ENCODE measurements at regions not wholly inside any gene's neighbourhood (a gene's known extent, or its start where the extent isn't known, plus 50 kb on each side); places are given as distances from the start of the nearest gene placed in this dataset.
"Not testable (repeated sequence)": the region's sequence is repeated elsewhere in the genome, so short reads cannot be mapped to it uniquely, and the experiment has no call there.

DNA sequence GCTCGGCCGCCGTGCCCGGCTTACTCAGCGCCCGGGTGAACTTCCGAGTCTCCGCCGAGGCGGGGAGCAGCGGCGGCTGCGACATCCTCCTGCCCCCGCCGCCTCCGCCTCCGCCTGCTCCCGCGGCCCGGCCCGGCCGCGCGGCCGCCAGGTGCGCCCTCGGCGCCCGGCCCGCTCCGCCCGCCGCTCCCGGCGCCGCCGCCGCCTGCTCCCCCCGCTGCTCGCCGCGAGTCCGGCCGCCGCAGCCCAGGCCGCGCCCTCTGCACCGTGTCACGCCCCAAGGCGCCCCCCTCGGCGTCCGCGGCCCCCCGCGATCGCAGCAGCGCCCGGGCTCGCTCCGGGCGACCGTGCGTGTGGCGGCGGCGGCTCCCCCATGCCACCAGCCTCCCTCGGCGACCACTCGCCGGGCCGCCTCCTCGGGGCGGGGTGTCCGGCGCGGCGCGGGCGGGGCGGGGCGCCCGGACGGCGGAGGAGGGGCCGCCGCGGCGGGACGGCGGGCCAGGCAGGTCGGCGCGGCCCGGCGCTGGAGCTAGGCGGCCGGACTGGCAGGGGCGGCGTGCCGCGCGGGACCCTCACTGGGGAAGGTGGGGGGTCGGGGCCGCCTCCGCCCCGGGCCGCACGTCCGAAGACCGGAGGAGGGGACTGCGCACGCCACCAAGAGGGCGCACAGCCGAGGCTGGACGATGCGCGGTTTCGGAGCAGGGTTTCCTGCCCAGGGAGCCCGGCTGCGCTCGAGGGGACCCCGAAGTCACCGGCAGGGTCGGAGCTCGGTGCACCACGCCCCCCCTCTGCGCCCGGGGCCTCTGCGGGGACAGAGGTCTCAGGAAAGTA lies 108.6 kb upstream of the DOCK9 start:
- no peaks in the 10 kb centered on the region for H3K4me1 ChIP-seq (ENCODE audit: control insufficient read depth, insufficient read depth, low read length)
- H3K4me3 ChIP-seq (ENCODE audit: low read length), result peak overlapping the region; percentile 99
- peak overlapping the region; percentile 79 for H3K9ac ChIP-seq (ENCODE audit: low read length)
- no peaks in the 10 kb centered on the region for H3K36me3 ChIP-seq (ENCODE audit: control insufficient read depth, insufficient read depth, low read length)
- H3K27me3 ChIP-seq (ENCODE audit: control insufficient read depth, insufficient read depth, low read length), result no peaks in the 10 kb centered on the region
- no peaks in the 10 kb centered on the region for H3K9me3 ChIP-seq (ENCODE audit: control insufficient read depth, low read length)

DNA sequence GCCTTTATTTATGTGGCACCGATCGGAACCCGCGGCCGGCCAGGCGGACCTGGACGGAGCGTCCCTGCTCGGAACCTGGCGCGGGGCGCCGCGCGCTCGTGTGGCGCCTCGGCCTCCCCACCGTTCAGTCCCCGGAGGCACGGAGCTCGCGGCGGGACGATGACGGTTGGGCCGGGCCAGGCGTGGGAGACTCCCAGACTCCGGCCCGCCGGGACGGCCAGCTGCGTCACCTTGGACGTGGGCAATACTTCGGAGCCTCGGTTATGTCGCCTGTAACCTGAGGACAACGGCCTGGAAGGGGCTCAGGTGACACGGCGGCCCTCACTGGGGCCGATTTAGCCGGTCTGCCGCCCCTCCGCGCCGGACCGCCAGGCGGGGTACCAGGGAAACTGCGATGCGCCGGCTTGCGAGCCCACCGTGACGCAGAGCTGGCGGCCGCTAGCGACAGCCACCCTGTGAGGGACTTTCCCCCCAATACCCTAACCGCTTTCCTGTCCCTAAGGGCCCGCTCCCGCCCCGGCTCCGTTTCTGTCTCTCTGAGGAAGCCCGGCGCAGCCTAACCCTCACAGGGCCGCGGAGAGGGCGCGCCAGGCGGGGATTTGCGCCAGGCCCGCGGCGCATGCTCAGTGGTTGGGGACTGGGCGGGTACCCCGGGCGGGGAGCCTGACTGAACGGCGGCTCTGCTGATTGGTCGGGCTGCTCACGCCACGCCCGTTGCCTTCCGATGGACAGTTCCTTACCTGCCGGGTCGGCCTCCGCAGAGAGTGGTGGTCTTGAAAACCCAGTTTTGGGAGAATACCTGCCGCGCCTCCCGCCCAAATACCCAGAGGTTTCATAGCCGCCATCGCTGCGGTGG lies 109.5 kb upstream of the DOCK9 start:
- H3K4me3 ChIP-seq (ENCODE audit: low read length), result peak overlapping the region; percentile 99
- no peaks in the 10 kb centered on the region for H3K36me3 ChIP-seq (ENCODE audit: control insufficient read depth, insufficient read depth, low read length)
- peak overlapping the region; percentile 79 for H3K9ac ChIP-seq (ENCODE audit: low read length)
- H3K9me3 ChIP-seq (ENCODE audit: control insufficient read depth, low read length), result no peaks in the 10 kb centered on the region
- H3K27me3 ChIP-seq (ENCODE audit: control insufficient read depth, insufficient read depth, low read length), result no peaks in the 10 kb centered on the region
- no peaks in the 10 kb centered on the region for H3K4me1 ChIP-seq (ENCODE audit: control insufficient read depth, insufficient read depth, low read length)

DNA sequence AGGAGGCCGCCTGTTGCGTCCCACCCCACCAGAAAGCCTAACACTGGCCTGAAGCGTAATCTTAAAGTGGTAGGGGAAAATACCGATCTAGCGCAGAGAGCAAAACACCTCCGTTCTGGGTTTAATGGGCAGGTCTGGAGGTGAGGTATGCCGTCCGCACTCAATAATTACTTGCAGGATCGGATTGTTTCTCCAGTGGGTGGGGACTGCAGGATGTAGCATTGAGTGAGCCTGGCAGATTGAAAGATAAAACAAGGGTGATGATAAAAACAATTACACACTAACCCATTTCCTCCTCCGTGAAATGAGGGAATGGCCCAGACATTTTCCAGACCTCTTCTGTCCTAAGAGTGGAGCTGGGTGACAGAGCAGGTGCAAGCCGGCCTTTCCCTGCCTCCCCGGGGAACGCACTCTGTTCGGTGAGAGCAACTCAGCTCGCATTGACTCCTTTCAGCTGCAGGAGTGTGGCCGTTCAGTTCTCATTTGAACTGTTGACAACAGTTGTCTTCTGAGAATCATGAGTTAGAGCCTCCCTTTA lies 110.2 kb upstream of the DOCK9 start:
- peak overlapping the region; percentile 79 for H3K9ac ChIP-seq (ENCODE audit: low read length)
- no peaks in the 10 kb centered on the region for H3K9me3 ChIP-seq (ENCODE audit: control insufficient read depth, low read length)
- H3K27me3 ChIP-seq (ENCODE audit: control insufficient read depth, insufficient read depth, low read length), result no peaks in the 10 kb centered on the region

DNA sequence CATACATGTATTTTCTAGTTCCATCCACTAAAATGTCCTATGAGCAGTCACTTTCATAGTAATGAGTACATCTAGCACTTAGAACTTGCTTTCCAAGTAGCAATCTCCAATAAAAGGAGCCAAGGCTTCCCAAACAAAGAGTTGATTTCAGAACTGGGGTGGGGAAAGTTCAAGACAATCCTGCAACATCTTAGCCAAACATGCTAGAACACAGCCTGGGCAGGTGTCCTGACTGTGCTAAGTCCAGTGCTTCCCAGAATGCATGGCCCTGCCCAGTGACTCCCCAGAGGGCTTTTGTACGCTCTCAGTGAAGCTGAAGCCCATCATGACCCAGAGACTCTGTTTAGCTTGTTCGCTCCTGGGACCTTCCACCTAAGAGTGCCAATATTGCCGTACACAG lies 106.7 kb upstream of the UBAC2 start:
- Histone ChIP-seq H3K9me3 (ENCODE audit: control insufficient read depth, low read length) (no peaks in the 10 kb centered on the region), H3K9ac (ENCODE audit: low read length) (no peak overlapping the region), H3K4me1 (ENCODE audit: control insufficient read depth, insufficient read depth, low read length) (no peaks in the 10 kb centered on the region), H3K4me3 (ENCODE audit: low read length) (no peak overlapping the region), H3K36me3 (ENCODE audit: control insufficient read depth, insufficient read depth, low read length) (no peaks in the 10 kb centered on the region), H3K27me3 (ENCODE audit: control insufficient read depth, insufficient read depth, low read length) (no peaks in the 10 kb centered on the region)

More for the DNA sequence above, 110.2 kb upstream of the DOCK9 start:
- peak overlapping the region; percentile 99 for H3K4me3 ChIP-seq (ENCODE audit: low read length)
- H3K4me1 ChIP-seq (ENCODE audit: control insufficient read depth, insufficient read depth, low read length), result no peaks in the 10 kb centered on the region
- H3K36me3 ChIP-seq (ENCODE audit: control insufficient read depth, insufficient read depth, low read length), result no peaks in the 10 kb centered on the region

DNA sequence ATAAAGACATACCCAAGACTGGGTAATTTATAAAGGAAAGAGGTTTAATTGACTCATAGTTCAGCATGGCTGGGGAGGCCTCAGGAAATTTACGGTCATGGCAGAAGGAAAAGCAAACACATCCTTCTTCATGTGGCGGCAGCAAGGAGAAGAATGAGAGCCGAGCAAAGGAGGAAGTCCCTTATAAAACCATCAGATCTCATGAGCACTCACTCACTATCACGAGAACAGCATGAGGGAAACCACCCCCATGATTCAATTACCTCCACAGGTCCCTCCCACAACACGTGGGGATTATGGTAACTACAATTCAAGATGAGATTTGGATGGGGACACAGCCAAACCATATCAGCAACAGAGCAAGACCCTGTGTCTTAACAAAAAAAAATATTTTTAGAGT lies 98.8 kb upstream of the UBAC2 start:
- not testable (repeated sequence) for H3K27me3 ChIP-seq (ENCODE audit: control insufficient read depth, insufficient read depth, low read length)

DNA sequence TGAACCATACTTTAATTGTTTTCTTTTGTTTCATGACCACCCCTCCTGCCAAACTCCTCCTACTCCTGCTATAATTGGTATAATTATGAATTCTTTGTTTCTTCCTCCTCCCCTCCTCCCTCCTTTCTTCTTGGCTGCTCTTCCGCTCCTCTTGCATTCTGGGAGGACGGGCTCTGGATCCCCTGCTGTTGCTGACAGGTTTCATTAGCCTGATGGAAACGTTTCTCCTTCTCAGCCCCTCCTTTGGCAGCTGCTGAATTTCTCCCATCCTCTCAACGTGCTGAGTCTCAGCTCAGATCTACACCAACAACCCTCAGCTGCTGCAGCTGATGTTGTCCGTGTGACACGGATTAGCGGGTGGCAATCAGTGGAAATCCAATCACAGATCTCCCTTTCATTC lies 97.1 kb upstream of the UBAC2 start:
- Histone ChIP-seq H3K4me1 (ENCODE audit: control insufficient read depth, insufficient read depth, low read length) (no peaks in the 10 kb centered on the region), H3K27me3 (ENCODE audit: control insufficient read depth, insufficient read depth, low read length) (no peaks in the 10 kb centered on the region), H3K9ac (ENCODE audit: low read length) (no peak overlapping the region), H3K4me3 (ENCODE audit: low read length) (no peak overlapping the region), H3K9me3 (ENCODE audit: control insufficient read depth, low read length) (no peaks in the 10 kb centered on the region), H3K36me3 (ENCODE audit: control insufficient read depth, insufficient read depth, low read length) (no peaks in the 10 kb centered on the region)

More for the DNA sequence above, 98.8 kb upstream of the UBAC2 start:
- H3K9me3 ChIP-seq (ENCODE audit: control insufficient read depth, low read length); H3K9ac ChIP-seq (ENCODE audit: low read length); H3K4me3 ChIP-seq (ENCODE audit: low read length); H3K36me3 ChIP-seq (ENCODE audit: control insufficient read depth, insufficient read depth, low read length); H3K4me1 ChIP-seq (ENCODE audit: control insufficient read depth, insufficient read depth, low read length): not testable (repeated sequence)

DNA sequence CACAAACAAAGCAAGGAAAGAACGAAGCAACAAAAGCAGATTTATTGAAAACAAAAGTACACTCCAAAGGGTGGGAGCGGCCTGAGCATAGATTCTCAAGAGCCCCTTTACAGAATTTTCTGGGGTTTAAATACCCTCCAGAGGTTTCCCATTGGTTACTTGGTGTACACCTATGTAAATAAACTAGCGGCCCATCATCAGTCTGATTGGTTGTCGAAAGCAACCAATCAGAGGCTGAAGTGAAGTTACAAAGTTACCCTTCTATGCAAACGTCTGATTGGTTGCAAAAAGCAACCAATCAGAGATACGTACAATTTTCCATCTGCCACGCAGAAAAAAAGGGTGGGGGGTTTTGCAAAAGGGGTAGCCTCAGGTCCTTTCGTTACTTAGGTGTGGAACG lies 96.3 kb upstream of the UBAC2 start:
- Histone ChIP-seq H3K4me3 (ENCODE audit: low read length) (no peak overlapping the region), H3K9me3 (ENCODE audit: control insufficient read depth, low read length) (no peaks in the 10 kb centered on the region), H3K27me3 (ENCODE audit: control insufficient read depth, insufficient read depth, low read length) (no peaks in the 10 kb centered on the region), H3K9ac (ENCODE audit: low read length) (no peak overlapping the region), H3K4me1 (ENCODE audit: control insufficient read depth, insufficient read depth, low read length) (no peaks in the 10 kb centered on the region), H3K36me3 (ENCODE audit: control insufficient read depth, insufficient read depth, low read length) (no peaks in the 10 kb centered on the region)

DNA sequence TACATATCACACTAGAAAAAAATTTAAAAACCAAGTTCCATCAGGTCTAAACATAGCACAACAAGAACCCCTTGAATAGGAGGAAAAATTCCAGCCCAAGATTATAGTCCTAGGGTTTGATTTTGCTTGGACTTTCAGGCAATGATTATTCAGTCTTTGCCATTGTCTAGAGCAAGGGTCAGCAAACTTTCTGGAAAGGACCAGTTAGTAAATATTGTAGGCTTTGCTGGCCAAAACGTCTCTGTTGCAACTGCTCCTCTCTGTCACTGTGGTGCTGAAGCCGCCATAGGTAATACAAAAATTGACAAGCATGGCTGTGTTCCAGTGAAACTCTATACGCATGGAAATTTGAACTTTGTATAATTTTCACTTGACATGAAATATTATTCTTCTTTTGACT lies 95.5 kb upstream of the UBAC2 start:
- no peaks in the 10 kb centered on the region for H3K27me3 ChIP-seq (ENCODE audit: control insufficient read depth, insufficient read depth, low read length)
- H3K9me3 ChIP-seq (ENCODE audit: control insufficient read depth, low read length), result no peaks in the 10 kb centered on the region
- H3K9ac ChIP-seq (ENCODE audit: low read length), result no peak overlapping the region
- H3K4me1 ChIP-seq (ENCODE audit: control insufficient read depth, insufficient read depth, low read length), result no peaks in the 10 kb centered on the region
- H3K36me3 ChIP-seq (ENCODE audit: control insufficient read depth, insufficient read depth, low read length), result no peaks in the 10 kb centered on the region
- no peak overlapping the region for H3K4me3 ChIP-seq (ENCODE audit: low read length)

DNA sequence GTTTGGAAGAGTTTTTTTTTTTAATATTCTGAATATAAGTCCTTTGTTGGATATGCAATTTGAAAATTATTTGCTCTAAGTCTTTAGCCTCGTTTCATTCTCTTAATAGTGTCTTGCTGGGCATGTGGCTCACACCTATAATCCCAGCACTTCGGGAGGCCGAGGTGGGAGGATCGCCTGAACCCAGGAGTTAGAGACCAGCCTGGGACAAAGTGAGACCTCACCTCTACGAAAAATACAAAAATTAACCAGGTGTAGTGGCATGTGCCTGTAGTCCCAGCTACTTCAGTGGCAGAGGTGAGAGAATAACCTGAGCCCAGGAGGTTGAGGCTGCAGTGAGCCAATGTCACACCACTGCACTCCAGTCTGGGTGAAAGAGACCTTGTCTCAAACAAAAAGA lies 87.3 kb upstream of the UBAC2 start:
- Histone ChIP-seq H3K4me1 (ENCODE audit: control insufficient read depth, insufficient read depth, low read length) (no peaks in the 10 kb centered on the region), H3K9ac (ENCODE audit: low read length) (no peak overlapping the region), H3K9me3 (ENCODE audit: control insufficient read depth, low read length) (no peaks in the 10 kb centered on the region), H3K36me3 (ENCODE audit: control insufficient read depth, insufficient read depth, low read length) (no peaks in the 10 kb centered on the region), H3K27me3 (ENCODE audit: control insufficient read depth, insufficient read depth, low read length) (no peaks in the 10 kb centered on the region), H3K4me3 (ENCODE audit: low read length) (no peak overlapping the region)

DNA sequence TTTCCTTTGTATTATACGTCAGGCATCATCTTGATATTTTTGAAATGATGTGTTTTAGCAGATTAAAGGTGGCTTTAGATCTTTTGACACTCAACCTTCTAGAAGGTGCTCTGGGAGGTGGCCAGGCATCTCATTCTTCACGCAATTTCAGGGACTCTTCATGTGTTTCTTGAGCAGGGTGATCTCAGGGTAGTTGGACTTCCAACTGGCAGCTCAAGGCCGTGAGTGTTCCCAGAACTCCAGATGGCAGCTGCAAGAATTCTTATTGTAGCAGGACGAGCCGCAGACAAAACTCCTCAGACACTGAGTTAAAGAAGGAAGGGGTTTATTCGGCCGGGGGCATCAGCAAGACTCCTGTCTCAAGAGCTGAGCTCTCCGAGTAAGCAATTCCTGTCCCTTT lies 82.5 kb upstream of the UBAC2 start:
- no peaks in the 10 kb centered on the region for H3K4me1 ChIP-seq (ENCODE audit: control insufficient read depth, insufficient read depth, low read length)
- no peaks in the 10 kb centered on the region for H3K27me3 ChIP-seq (ENCODE audit: control insufficient read depth, insufficient read depth, low read length)
- H3K9ac ChIP-seq (ENCODE audit: low read length), result no peak overlapping the region
- H3K4me3 ChIP-seq (ENCODE audit: low read length), result no peak overlapping the region
- H3K36me3 ChIP-seq (ENCODE audit: control insufficient read depth, insufficient read depth, low read length), result no peaks in the 10 kb centered on the region
- H3K9me3 ChIP-seq (ENCODE audit: control insufficient read depth, low read length), result no peaks in the 10 kb centered on the region

DNA sequence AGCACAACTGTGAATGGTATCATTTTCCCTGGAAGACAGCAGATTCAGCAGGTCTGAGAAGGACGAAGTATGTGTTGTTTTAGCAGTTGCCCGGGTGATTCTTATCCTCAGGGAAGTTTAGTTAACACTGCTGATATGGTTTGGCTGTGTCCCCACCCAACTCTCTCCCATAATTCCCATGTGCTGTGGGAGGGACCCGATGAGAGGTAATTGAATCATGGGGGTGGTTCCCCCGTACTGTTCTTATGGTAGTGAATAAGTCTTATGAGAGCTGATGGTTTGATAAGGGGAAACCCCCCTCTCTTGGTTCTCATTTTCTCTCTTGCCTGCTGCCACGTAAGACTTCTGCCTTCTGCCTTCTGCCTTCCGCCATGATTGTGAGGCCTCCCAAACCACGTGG lies 81.0 kb upstream of the UBAC2 start:
- Histone ChIP-seq H3K36me3 (ENCODE audit: control insufficient read depth, insufficient read depth, low read length) (no peaks in the 10 kb centered on the region), H3K9ac (ENCODE audit: low read length) (no peak overlapping the region)

DNA sequence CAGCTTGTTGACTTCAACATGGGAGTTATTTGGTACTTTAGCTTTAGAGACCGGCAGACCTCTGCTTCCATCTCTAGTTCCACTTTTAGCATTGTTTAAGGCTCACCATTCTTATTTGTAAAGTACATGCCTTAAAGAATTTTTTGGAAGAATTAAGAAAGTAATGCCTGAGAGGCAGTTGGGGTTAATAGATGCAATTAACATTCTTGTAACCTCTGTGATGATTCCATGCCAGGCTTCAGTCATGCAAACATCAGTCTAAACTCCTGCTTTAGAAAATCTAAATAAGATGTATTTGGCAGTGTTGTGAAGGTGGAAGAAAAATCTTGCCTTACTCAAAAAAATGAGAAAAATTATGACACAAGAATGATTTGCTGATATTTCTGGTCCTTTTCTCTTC lies 79.9 kb upstream of the UBAC2 start:
- no peaks in the 10 kb centered on the region for H3K9me3 ChIP-seq (ENCODE audit: control insufficient read depth, low read length)
- no peak overlapping the region for H3K4me3 ChIP-seq (ENCODE audit: low read length)
- H3K36me3 ChIP-seq (ENCODE audit: control insufficient read depth, insufficient read depth, low read length), result no peaks in the 10 kb centered on the region
- peaks cover 4% of the 10 kb centered on the region for H3K27me3 ChIP-seq (ENCODE audit: control insufficient read depth, insufficient read depth, low read length)
- H3K9ac ChIP-seq (ENCODE audit: low read length), result no peak overlapping the region
- no peaks in the 10 kb centered on the region for H3K4me1 ChIP-seq (ENCODE audit: control insufficient read depth, insufficient read depth, low read length)

More for the DNA sequence above, 81.0 kb upstream of the UBAC2 start:
- no peaks in the 10 kb centered on the region for H3K4me1 ChIP-seq (ENCODE audit: control insufficient read depth, insufficient read depth, low read length)
- peaks cover 4% of the 10 kb centered on the region for H3K27me3 ChIP-seq (ENCODE audit: control insufficient read depth, insufficient read depth, low read length)
- no peak overlapping the region for H3K4me3 ChIP-seq (ENCODE audit: low read length)
- no peaks in the 10 kb centered on the region for H3K9me3 ChIP-seq (ENCODE audit: control insufficient read depth, low read length)
